Glutamatergic neuron (in vitro differentiated cells): ENCODE measurements at regions not wholly inside any gene's neighbourhood (a gene's known extent, or its start where the extent isn't known, plus 50 kb on each side); places are given as distances from the start of the nearest gene placed in this dataset.
"Not testable (repeated sequence)": the region's sequence is repeated elsewhere in the genome, so short reads cannot be mapped to it uniquely, and the experiment has no call there.

Experiments
- DNase-seq: peaks from one replicate; pipeline ENCODE4 v3.0.0; 2022
- H3K27ac Mint-ChIP-seq: one replicate; pipeline ENCODE4 v1.8.0; 2020; ENCODE audit warnings: mild to moderate bottlenecking, mixed read lengths, inconsistent platforms; ENCODE audit not compliant: unreplicated experiment
- H3K27me3 Mint-ChIP-seq: one replicate; pipeline ENCODE4 v1.8.0; 2020; ENCODE audit warnings: mild to moderate bottlenecking, moderate library complexity, mixed read lengths, inconsistent platforms; ENCODE audit not compliant: unreplicated experiment
- H3K36me3 Mint-ChIP-seq: one replicate; pipeline ENCODE4 v1.8.0; 2020; ENCODE audit warnings: mild to moderate bottlenecking, mixed read lengths, inconsistent platforms; ENCODE audit not compliant: unreplicated experiment
- H3K4me1 Mint-ChIP-seq: one replicate; pipeline ENCODE4 v1.8.0; 2020; ENCODE audit warnings: mild to moderate bottlenecking, low read depth, mixed read lengths, inconsistent platforms; ENCODE audit not compliant: unreplicated experiment
- H3K4me3 Mint-ChIP-seq: one replicate; pipeline ENCODE4 v1.8.0; 2020; ENCODE audit warnings: mild to moderate bottlenecking, mixed read lengths, inconsistent platforms; ENCODE audit not compliant: unreplicated experiment
- H3K9me3 Mint-ChIP-seq: one replicate; pipeline ENCODE4 v1.8.0; 2020; ENCODE audit warnings: mild to moderate bottlenecking, moderate library complexity, mixed read lengths, inconsistent platforms; ENCODE audit not compliant: unreplicated experiment
- CTCF ChIP-seq: fragments of 200-600 bp; sonication (generic); IDR thresholded peaks from one replicate; pipeline ENCODE4 v1.5.0; 2021; ENCODE audit not compliant: partially characterized antibody, unreplicated experiment

- Mint-ChIP-seq H3K9me3 (no peaks in the 10 kb centered on the region), H3K4me3 (no peak overlapping the region), H3K27ac (no peak overlapping the region), H3K27me3 (no peaks in the 10 kb centered on the region), H3K4me1 (no peaks in the 10 kb centered on the region), H3K36me3 (no peaks in the 10 kb centered on the region)
- no peak for DNase-seq
- no peak for TF ChIP-seq CTCF
Observed at GRCh38 chr3:88744896-88745295, 362.5 kb upstream of the EPHA3 start.

- not testable (repeated sequence) for DNase-seq
Observed at GRCh38 chr3:88747145-88747544, 360.3 kb upstream of the EPHA3 start.

GRCh38 chr3:88758676-88759075, 348.7 kb upstream of the EPHA3 start:
- Mint-ChIP-seq H3K4me1 (no peaks in the 10 kb centered on the region), H3K36me3 (no peaks in the 10 kb centered on the region), H3K27me3 (no peaks in the 10 kb centered on the region), H3K4me3 (no peak overlapping the region), H3K9me3 (no peaks in the 10 kb centered on the region), H3K27ac (no peak overlapping the region)
- TF ChIP-seq CTCF: no peak
- no peak for DNase-seq

More at GRCh38 chr3:88747145-88747544, 360.3 kb upstream of the EPHA3 start:
- H3K36me3 Mint-ChIP-seq, H3K4me3 Mint-ChIP-seq, H3K27ac Mint-ChIP-seq, H3K9me3 Mint-ChIP-seq, H3K27me3 Mint-ChIP-seq, H3K4me1 Mint-ChIP-seq: not testable (repeated sequence)

GRCh38 chr3:88767746-88768145, 339.7 kb upstream of the EPHA3 start:
- Mint-ChIP-seq H3K9me3 (peaks cover 5% of the 10 kb centered on the region), H3K27ac (no peak overlapping the region), H3K27me3 (no peaks in the 10 kb centered on the region), H3K4me3 (no peak overlapping the region), H3K36me3 (no peaks in the 10 kb centered on the region), H3K4me1 (no peaks in the 10 kb centered on the region)
- DNase-seq: no peak
- TF ChIP-seq CTCF: no peak

GRCh38 chr3:88773766-88774165, 333.7 kb upstream of the EPHA3 start:
- no peaks in the 10 kb centered on the region for H3K36me3 Mint-ChIP-seq
- no peak for DNase-seq
- no peak for TF ChIP-seq CTCF
- no peak overlapping the region for H3K4me3 Mint-ChIP-seq
- no peaks in the 10 kb centered on the region for H3K4me1 Mint-ChIP-seq
- H3K9me3 Mint-ChIP-seq: peaks cover 3% of the 10 kb centered on the region
- H3K27me3 Mint-ChIP-seq: no peaks in the 10 kb centered on the region
- H3K27ac Mint-ChIP-seq: no peak overlapping the region
